HepG2 (cell line): ENCODE measurements at regions not wholly inside any gene's neighbourhood (a gene's known extent, or its start where the extent isn't known, plus 50 kb on each side); places are given as distances from the start of the nearest gene placed in this dataset.

Experiments
- DPF2 ChIP-seq: sonication (generic); formaldehyde crosslinking; IDR thresholded peaks from 2 replicates; pipeline ENCODE4 v1.4.0; 2020; ENCODE audit warnings: mild to moderate bottlenecking, low read depth, missing genetic modification reagents, borderline replicate concordance
- DRAP1 ChIP-seq: IDR thresholded peaks from 2 replicates; pipeline ENCODE4 v1.6.1; 2016; ENCODE audit warnings: missing genetic modification reagents, missing compliant biosample characterization
- FOSL2 ChIP-seq: sonication (generic); formaldehyde crosslinking; IDR thresholded peaks from 2 replicates; pipeline ENCODE4 v1.4.0; 2020; ENCODE audit warnings: missing genetic modification reagents
- FOXO1 ChIP-seq: sonication (generic); formaldehyde crosslinking; IDR thresholded peaks from 2 replicates; pipeline ENCODE4 v1.4.0; 2020; ENCODE audit warnings: missing genetic modification reagents
- FOXP1 ChIP-seq, 2 experiments: fragments of 450-650 bp in 1 of 2; IDR thresholded peaks; 2 replicates each; pipeline ENCODE4 v1.6.1; 2017 to 2018; ENCODE audit warnings: antibody characterized with exemption in 1 of 2
- GMEB1 ChIP-seq: sonication (generic); formaldehyde crosslinking; IDR thresholded peaks from 2 replicates; pipeline ENCODE4 v1.5.1; 2020; ENCODE audit warnings: missing genetic modification reagents, mild to moderate bottlenecking, borderline replicate concordance
- HMG20A ChIP-seq: IDR thresholded peaks from 2 replicates; pipeline ENCODE4 v1.6.1; 2016; ENCODE audit warnings: borderline replicate concordance
- KDM1A ChIP-seq: IDR thresholded peaks from 2 replicates; pipeline ENCODE4 v1.6.1; 2016; ENCODE audit warnings: missing compliant biosample characterization
- KDM5A ChIP-seq: fragments of 200-600 bp; sonication (generic); IDR thresholded peaks from 2 replicates; pipeline ENCODE4 v1.7.0; 2018; ENCODE audit warnings: antibody characterized with exemption, mild to moderate bottlenecking, low read length, borderline replicate concordance
- KDM5B ChIP-seq: sonication (generic); formaldehyde crosslinking; IDR thresholded peaks from 2 replicates; pipeline ENCODE4 v1.4.0; 2020; ENCODE audit warnings: missing genetic modification reagents, mild to moderate bottlenecking, borderline replicate concordance
- KMT2A ChIP-seq: sonication (generic); formaldehyde crosslinking; IDR thresholded peaks from 2 replicates; pipeline ENCODE4 v1.4.0; 2020; ENCODE audit warnings: missing genetic modification reagents
- NCOA1 ChIP-seq: sonication (generic); formaldehyde crosslinking; IDR thresholded peaks from 2 replicates; pipeline ENCODE4 v1.9.0; 2021; ENCODE audit warnings: missing genetic modification reagents
- RBFOX2 ChIP-seq: fragments of 200-400 bp; formaldehyde crosslinking; IDR thresholded peaks from 2 replicates; pipeline ENCODE4 v1.6.1; 2017; ENCODE audit warnings: low read depth, mild to moderate bottlenecking, low read length
- RCOR2 ChIP-seq: IDR thresholded peaks from 2 replicates; pipeline ENCODE4 v1.6.1; 2016; ENCODE audit warnings: missing biosample characterization, missing genetic modification reagents
- TCF12 ChIP-seq, 2 experiments: fragments of 450-650 bp in 1 of 2; sonication (generic) in 1 of 2; formaldehyde crosslinking in 1 of 2; IDR thresholded peaks; 2 replicates each; pipeline versions ENCODE4 v1.6.1 to v1.8.0; 2017 to 2022; ENCODE audit warnings: antibody characterized with exemption in 1 of 2, mild to moderate bottlenecking in 1 of 2, missing genetic modification reagents in 1 of 2, moderate library complexity in 1 of 2
- TCF7 ChIP-seq: sonication (generic); IDR thresholded peaks from 2 replicates; pipeline ENCODE4 v1.6.1; 2016; ENCODE audit warnings: antibody characterized with exemption, low read depth
- TEAD3 ChIP-seq: optimal IDR thresholded peaks from 2 replicates; pipeline ENCODE3; 2016; ENCODE audit warnings: borderline replicate concordance
- WIZ ChIP-seq: sonication (generic); formaldehyde crosslinking; IDR thresholded peaks from 2 replicates; pipeline ENCODE4 v1.5.1; 2020; ENCODE audit warnings: mild to moderate bottlenecking, missing genetic modification reagents
- YEATS2 ChIP-seq: sonication (generic); formaldehyde crosslinking; IDR thresholded peaks from 2 replicates; pipeline ENCODE4 v1.4.0; 2020; ENCODE audit warnings: missing genetic modification reagents, borderline replicate concordance
- ZBTB20 ChIP-seq: sonication (generic); formaldehyde crosslinking; IDR thresholded peaks from 2 replicates; pipeline ENCODE4 v1.8.1; 2023; ENCODE audit warnings: missing genetic modification reagents, low read depth, mild to moderate bottlenecking, borderline replicate concordance
- ZC3H13 ChIP-seq: sonication (generic); formaldehyde crosslinking; IDR thresholded peaks from 2 replicates; pipeline ENCODE4 v1.8.1; 2023; ENCODE audit warnings: mild to moderate bottlenecking, missing genetic modification reagents, moderate library complexity
- ZIK1 ChIP-seq: sonication (generic); formaldehyde crosslinking; IDR thresholded peaks from 2 replicates; pipeline ENCODE4 v1.5.0; 2020; ENCODE audit warnings: mild to moderate bottlenecking, low read depth, missing genetic modification reagents, borderline replicate concordance
- ZNF343 ChIP-seq: sonication (generic); formaldehyde crosslinking; IDR thresholded peaks from 2 replicates; pipeline ENCODE4 v1.4.0; 2020; ENCODE audit warnings: mild to moderate bottlenecking, missing genetic modification reagents
- ZNF563 ChIP-seq: sonication (generic); formaldehyde crosslinking; IDR thresholded peaks from 2 replicates; pipeline ENCODE4 v1.8.0; 2022; ENCODE audit warnings: mild to moderate bottlenecking, moderate library complexity, missing genetic modification reagents
- TF ChIP-seq, protein P1 (sequence below): IDR thresholded peaks from 2 replicates; pipeline ENCODE4 v1.6.1; 2016; ENCODE audit warnings: mild to moderate bottlenecking
- TF ChIP-seq, protein P2 (sequence below): sonication (generic); formaldehyde crosslinking; IDR thresholded peaks from 2 replicates; pipeline ENCODE4 v1.4.0; 2020; ENCODE audit warnings: missing genetic modification reagents

GRCh38 chr20:53800883-53801604, 207.4 kb upstream of the ZNF217 start (continued):
- TF ChIP-seq TCF7 (peak; percentile 99), NCOA1 (CRISPR knock-in tag) (peak; percentile 95; the same call in 1 of the 2 replicates), FOSL2 (peak; percentile 88), FOXO1 (CRISPR knock-in tag) (peak; percentile 94), FOXP1 (IDR thresholded peaks at IDR 0.05) (no peak), FOXP1 (CRISPR knock-in tag; IDR thresholded peaks at IDR 0.05) (peak; percentile 91), KDM5A (peak; percentile 50; the same call in 1 of the 2 replicates), ZC3H13 (peak; percentile 38; the same call in 1 of the 2 replicates), ZBTB20 (CRISPR knock-in tag) (peak; percentile 91), TEAD3 (CRISPR knock-in tag) (peak; percentile 95), GMEB1 (CRISPR knock-in tag) (peak; percentile 30; the same call in 1 of the 2 replicates), KMT2A (CRISPR knock-in tag) (peak; percentile 35; the same call in 1 of the 2 replicates), WIZ (CRISPR knock-in tag) (0 out of 2 replicates have a peak, but pooled peaks have one; percentile 18), ZNF563 (peak; percentile 68), DPF2 (CRISPR knock-in tag) (peak; percentile 99), RCOR2 (CRISPR knock-in tag) (peak; percentile 94), ZNF343 (CRISPR knock-in tag) (0 out of 2 replicates have a peak, but pooled peaks have one; percentile 83), ZIK1 (peak; percentile 70; the same call in 1 of the 2 replicates), RBFOX2 (peak; percentile 50), YEATS2 (CRISPR knock-in tag) (no peak; the same call in 1 of the 2 replicates), KDM5B (CRISPR knock-in tag) (peak; percentile 41; the same call in 1 of the 2 replicates), DRAP1 (peak; percentile 85), KDM1A (CRISPR knock-in tag) (0 out of 2 replicates have a peak, but pooled peaks have one; percentile 31), HMG20A (CRISPR knock-in tag) (peak; percentile 98), TCF12 (IDR thresholded peaks at IDR 0.05) (no peak), TCF12 (CRISPR knock-in tag; IDR thresholded peaks at IDR 0.05) (peak; percentile 82; the same call in 1 of the 2 replicates)
- TF ChIP-seq, protein P1, sequence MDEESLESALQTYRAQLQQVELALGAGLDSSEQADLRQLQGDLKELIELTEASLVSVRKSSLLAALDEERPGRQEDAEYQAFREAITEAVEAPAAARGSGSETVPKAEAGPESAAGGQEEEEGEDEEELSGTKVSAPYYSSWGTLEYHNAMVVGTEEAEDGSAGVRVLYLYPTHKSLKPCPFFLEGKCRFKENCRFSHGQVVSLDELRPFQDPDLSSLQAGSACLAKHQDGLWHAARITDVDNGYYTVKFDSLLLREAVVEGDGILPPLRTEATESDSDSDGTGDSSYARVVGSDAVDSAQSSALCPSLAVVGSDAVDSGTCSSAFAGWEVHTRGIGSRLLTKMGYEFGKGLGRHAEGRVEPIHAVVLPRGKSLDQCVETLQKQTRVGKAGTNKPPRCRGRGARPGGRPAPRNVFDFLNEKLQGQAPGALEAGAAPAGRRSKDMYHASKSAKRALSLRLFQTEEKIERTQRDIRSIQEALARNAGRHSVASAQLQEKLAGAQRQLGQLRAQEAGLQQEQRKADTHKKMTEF (CRISPR knock-in tag) = peak; percentile 99
- TF ChIP-seq, protein P2, sequence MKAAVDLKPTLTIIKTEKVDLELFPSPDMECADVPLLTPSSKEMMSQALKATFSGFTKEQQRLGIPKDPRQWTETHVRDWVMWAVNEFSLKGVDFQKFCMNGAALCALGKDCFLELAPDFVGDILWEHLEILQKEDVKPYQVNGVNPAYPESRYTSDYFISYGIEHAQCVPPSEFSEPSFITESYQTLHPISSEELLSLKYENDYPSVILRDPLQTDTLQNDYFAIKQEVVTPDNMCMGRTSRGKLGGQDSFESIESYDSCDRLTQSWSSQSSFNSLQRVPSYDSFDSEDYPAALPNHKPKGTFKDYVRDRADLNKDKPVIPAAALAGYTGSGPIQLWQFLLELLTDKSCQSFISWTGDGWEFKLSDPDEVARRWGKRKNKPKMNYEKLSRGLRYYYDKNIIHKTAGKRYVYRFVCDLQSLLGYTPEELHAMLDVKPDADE (CRISPR knock-in tag) = no peak
